Posterior cingulate gyrus (tissue), 11 donors: ENCODE measurements at regions not wholly inside any gene's neighbourhood (a gene's known extent, or its start where the extent isn't known, plus 50 kb on each side); places are given as distances from the start of the nearest gene placed in this dataset.
"Not testable (repeated sequence)": the region's sequence is repeated elsewhere in the genome, so short reads cannot be mapped to it uniquely, and the experiment has no call there.

ENCODE experiments used
- DNase-seq, 10 donors: peaks; one replicate each; pipeline versions ENCODE4 v3.0.0 to v3.0.0-alpha.2; 2020 to 2021; ENCODE audit warnings: mixed read lengths in 3 of 10
- intact Hi-C: fragments of 100-400 bp; cut with DNase I; formaldehyde crosslinking; loops from one replicate; pipeline ENCODE4 v1.15.1; 2023

DNA sequence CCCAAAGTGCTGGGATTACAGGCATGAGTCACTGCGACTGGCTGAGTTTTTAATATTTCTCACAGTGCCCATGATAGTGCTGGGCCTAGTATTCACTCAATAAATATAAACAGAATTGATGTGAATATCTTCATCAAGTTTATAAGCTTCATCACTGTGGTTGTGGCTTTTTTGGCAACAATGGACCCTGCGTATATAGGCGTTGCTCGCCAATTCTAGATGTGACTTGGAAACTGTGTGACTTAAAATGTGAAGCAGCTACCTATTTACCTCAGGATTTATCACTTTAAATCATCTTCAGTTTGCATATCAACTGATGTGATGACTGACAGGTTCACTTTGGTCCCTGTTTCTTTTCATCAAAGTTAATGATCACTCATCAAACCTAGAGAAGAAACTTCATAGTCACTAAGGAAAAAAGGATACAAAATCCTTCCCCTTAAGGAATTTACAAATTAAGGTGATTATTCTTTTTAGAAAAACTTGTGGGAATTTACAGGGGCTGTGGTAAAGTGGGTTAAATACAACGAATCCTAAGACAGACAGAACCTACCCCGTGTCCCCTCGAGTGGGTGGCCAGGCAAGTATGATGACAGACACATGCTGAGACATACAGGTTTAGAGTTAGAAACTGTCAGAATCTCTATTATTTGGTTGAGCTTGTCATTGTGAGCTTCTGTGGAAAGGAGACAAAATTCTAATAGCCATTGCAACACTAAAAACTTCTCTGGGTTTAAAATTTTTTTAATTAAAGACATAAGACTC lies 101.3 kb downstream of the AKAP11 start:
- intact Hi-C loops = no loop called here
- DNase-seq = no peak

DNA sequence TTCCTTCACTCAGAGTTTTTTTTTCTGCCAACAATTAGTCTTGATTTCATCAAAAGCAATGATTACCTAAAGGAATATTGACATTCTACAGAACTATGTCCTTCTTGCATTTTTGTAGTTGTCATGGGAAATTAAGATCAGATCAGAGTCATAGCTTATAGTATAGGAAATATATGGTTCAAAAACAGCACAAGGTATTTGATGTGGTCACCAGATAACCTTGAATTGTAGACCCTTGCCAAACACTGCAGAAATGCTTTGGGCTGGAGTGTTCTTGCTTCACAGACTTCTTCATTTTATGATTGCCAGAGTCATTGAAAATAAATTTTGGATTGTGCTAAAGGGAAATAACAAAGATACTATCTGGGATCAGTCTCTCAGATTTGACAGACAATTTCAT lies 103.7 kb downstream of the AKAP11 start:
- intact Hi-C loops = no loop called here
- no peak for DNase-seq

DNA sequence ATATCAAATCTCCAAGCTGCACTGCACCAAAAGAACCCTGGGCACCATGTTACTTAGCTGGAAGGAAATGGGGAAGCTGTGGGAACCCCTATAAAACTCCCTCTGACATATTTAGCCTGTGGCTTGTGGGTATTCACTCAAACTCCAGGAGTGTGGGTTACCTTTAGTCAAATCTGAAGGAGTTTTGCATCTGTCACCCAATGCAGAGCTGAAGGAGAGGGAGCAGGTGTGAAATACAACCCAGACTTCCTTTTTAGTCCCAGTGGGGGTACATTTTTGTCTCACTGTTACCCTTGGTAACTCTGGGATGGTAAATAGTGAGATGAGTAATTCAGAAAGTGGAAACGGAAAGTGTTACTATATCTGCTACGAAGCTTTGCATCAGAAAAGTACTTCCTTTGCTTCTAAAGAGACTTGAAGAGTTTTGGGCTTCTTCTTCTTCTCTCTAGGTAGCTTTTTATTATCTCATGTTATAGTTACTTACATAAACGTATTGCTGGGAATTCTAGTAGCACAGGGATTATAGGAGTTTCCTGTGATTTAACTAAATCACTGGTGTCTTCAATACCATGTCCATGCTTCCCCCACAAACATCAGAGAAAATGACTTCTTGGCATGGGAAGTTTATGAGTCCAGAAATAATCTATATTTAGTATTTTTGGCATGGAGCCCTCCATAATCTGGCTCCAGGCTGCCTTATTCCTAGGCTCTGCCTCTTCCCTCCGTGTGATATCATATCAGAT lies 105.9 kb downstream of the AKAP11 start:
- DNase-seq = no peak
- intact Hi-C loops = no loop called here

DNA sequence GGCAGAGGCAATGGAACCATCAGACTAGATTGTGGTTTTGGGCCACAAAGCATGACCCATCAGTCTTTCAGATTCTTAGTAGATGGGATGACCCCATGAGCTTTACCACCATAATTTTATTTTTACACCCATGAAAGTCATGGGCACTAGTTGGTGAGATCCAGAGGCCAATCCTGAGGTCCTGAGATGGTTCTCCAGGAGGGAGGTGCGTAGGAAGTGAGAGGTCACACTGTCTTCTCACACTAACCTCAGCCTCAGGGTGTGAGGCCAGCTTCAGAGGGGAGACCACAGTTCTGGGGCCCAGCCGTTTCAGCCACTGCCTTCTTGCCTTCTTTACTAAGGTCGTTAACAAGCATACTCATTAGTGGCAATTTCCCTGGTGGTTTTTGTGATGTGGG lies 106.4 kb downstream of the AKAP11 start:
- no peak for DNase-seq
- intact Hi-C loops = no loop called here

DNA sequence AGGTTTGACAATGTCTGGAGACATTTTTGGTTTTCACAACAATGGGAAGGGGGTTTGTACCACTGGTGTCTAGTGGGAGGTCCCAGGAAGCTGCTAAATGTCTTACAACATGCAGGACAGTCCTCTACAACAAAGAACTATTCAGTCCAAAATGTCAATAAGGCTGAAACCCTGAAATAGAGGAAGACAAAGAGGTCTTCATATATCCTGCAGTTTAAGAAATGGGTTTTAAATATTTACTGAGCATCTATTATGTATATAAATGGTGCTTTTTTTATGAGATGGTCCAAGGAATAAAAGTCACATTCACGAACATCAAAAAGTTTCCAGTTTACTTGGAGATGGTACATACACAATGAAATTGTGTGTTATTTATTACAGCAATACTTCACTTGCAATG lies 107.3 kb downstream of the AKAP11 start:
- no peak for DNase-seq
- intact Hi-C loops = no loop called here

DNA sequence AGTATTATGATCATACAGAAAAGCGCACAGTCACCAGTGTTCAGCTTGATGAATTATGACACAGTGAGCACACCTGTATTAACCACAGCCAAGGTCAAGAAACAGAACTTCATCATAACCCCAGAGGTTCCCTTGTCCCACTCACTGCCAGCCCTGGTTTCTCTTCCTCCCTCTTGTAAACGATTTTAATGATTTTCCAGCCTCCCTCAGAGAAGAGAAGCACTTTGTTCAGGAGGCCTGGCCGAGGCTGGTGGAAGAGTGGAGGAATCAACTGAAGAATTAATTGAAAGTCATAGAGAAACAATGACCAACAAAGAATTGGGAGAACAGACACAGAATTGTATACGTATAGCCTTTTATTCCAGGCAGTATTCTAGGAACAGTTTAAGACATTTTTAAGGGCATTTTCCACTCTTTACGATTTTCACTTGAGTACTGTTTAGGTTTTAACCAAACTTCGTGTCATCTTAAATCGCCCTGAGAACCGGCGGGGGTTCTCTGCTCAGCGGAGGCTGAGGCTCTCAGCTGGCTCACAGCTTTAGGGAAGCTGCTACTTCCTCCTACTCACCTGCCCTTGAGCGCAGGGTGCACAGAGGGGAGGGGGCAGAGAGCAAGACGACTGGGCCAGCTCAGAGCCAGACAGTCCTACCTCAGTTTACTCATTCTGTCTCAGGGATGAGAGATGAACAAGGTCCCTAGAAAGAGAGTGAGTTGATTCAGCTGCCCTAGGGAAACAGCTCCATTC lies 108.6 kb downstream of the AKAP11 start:
- intact Hi-C loops = no loop called here
- no peak for DNase-seq

DNA sequence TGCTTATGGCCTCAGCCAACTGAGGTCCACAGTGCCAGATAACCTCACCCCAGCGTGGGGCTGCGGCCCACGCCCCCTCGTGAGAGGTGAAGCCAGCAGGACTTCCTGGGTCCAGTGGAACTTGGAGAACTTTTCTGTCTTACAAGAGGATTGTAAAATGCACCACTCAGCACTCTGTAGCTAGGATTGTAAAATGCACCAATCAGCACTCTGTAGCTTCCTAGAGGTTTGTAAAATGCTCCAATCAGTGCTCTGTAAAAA lies 109.1 kb downstream of the AKAP11 start:
- DNase-seq = no peak
- intact Hi-C loops = no loop called here

DNA sequence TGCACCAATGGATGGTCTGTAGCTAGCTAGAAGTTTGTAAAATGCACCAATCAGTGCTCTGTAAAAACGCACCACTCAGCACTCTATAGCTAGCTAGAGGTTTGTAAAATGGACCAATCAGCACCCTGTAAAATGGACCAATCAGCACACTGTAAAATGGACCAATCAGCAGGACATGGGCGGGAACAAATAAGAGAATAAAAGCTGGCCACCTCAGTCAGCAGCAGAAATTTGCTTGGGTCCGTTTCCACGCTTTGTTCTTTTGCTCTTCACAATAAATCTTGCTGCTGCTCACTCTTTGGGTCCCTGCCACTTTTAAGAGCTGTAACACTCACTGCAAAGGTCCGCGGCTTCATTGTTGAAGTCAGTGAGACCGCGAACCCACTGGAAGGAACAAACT lies 109.5 kb downstream of the AKAP11 start:
- intact Hi-C loops, DNase-seq: not testable (repeated sequence)

DNA sequence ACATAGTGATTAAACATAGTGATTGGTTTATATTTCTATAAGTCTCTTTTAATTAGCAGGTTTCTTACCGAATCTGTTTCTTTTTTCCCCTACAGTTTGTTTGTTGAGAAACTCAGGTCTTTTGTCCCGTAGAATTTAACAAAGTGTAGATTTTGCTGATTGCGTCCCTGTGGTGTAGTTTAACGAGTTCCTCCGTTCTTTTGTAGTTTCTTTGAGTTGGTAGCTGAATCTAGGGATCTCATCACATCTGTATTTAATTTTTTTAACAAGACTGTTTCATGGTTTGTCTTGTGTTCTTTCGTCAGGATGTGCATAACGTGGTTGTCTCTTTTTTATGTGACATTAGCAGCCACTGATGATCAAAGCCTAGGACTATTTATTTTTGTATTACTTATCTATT lies 111.1 kb downstream of the AKAP11 start:
- intact Hi-C loops = no loop called here
- no peak for DNase-seq

DNA sequence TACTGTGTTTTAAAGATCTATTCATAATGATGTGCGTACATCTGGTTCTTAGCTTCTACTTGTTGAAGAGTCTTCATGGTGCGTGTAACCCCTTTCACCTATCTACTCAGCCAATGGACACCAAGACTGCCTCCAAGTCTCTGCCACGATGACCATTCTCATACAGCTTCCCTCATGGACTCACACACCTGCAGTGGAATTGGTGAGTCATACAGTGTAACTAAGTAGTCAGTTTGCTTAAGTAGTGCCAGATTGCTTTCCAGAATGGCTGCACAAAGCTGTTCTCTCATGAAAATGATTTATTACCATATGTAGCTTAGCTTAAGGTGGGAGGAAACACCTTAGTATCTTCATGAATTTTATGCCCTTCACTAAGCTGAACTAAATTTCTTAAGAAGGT lies 112.3 kb downstream of the AKAP11 start:
- intact Hi-C loops = no loop called here
- DNase-seq = no peak

DNA sequence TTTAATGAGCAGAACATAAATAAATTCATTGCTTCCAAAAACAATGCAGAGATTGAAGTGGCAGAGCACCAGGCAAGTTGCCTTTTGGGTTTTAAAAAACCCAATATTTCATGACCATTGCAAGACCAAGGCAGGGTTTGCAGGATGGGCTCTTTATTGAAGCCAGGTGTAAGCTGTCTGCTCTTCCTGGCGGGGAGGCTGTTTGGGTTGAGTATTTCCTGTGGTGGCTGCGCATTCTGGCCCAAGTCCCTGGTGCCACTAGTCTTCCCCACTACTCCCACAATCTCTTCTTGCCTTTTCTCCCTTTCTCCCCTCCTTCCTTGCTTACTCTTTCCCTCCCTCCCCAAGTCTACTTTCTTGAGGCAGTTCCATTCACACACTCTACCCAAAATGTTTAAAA lies 116.4 kb downstream of the AKAP11 start:
- DNase-seq = no peak
- intact Hi-C loops = no loop called here

DNA sequence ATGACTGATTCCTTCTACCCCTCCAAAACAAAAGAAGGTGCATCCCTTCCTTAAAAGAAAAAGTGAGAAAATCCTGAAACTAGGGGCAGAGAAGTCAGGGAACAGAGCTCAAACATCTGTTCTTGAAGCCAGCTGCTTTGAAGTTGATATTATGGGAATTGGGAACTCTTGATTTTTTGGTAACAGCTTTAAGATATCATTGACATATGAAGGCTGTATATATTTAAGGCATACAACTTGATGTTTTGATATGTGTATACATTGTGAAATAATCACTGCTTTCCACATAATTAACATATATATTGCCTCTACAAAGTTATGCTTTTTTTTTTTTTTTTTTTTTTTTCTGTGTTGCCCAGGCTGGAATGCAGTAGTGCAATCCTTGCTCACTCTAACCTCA lies 117.1 kb downstream of the AKAP11 start:
- DNase-seq = no peak
- intact Hi-C loops = no loop called here

DNA sequence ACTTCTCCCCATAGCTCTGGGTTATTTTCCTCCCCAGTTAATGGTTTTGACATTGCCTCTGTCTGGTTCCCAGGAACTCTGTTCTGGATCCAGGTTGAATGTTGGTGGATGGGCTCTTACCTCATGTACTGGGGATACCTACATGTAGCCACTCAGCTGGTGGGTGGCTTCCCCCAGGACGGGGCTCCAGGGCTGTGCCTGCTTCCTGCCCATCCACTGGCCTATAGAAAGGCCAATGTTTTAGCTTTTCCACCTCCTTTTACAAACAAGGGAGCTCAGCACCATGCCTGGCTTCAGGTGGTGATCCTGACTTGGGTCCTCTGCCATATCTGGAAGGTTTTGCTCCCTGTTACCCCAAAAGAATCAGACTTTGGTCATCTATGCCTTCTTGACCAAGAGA lies 120.2 kb downstream of the AKAP11 start:
- intact Hi-C loops = no loop called here
- DNase-seq = no peak

DNA sequence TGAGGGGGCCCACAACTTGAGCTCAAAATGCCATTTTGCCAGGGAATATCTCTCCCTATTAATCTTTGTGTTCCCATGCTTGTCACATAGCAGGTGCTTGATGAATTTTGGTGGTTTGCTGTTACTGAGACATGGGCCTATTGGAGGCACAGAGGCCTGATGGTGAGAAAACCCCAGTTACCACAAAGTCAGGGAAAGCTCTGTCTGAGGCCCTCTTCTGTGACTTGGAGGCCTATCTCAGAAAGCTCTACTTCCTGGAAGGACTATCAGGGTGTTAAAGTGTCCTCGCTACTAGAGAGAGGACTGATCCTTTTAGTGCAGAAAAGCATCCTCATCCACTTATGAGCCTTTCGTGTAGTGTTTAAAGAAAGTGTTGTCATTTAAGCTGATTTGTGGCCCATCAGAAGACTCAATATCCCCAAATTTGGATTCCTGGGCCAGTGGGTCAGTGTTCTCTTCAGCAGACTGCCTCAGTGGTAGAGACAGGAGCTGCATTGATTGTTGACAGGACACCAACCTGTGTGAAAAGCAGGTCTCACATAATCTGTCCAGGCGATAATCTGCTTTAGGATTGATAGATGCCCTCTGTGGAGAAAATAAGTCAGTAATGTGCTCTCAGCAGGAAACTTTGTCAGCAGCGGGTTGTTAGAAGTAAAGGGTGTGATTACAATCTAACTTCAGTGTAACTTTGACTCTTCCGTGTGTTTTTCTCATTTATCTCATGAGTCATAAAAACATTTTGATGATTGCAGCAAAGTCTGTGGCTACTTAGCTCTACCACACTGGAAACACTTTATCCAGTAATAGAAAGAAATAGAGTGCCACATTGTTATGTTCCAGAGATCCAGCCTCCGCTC lies 121.0 kb downstream of the AKAP11 start:
- intact Hi-C loops = no loop called here
- DNase-seq = no peak

DNA sequence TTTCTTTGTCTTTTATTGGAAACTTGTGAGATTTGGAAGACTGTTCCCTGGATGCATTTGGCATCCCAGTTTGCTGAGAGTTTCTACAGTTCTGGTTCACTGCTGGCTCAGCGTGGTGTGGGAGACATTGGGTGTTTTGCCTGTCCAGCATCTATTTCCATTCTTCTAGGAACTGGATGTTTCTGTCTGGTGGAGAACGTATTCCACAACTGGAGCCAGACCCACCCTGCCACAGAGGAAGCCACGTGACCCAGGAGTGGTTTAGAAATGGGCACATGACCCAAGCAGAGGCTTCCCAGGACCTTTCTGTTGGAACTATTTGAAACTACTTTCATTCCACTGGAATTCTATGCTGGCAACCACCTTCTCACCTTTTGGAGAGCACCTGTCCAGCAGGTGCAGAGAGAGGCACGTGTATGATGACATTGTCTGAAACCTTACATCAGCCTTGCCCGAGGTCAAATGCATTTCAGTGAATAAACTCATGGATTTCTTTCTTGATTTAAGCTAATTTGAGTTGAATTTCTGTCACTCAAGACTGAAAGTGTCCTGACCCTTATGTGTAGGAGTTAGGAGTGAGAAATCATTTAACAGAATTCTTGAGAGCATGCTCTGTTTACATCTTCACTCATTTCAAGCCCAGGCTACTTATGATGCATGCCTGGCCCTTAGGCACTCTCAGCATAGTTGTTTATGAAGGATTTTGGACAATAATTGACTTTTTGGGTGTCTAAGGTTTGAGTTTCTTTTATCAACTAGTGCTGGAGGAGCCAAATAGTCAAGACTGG lies 121.8 kb downstream of the AKAP11 start:
- peak in 1 of 10 donors; percentile 8 for DNase-seq
- intact Hi-C loops = no loop called here

DNA sequence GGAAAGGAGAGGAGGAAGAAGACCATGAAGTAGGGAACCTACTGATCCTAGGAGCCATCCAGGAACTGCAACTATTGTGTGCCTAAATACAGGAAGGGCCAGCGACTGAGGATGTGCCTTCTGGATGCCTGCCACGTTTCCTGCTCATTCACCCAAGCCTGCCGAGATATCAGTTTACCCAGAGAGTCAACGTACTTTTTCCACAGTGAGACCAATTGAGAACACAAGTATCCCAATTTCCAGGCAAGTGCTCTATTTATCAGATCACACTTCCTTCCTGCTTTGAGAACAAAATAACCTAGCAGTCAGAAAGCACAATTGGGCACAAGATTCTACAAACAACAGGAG lies 122.4 kb downstream of the AKAP11 start:
- intact Hi-C loops = no loop called here
- no peak for DNase-seq

DNA sequence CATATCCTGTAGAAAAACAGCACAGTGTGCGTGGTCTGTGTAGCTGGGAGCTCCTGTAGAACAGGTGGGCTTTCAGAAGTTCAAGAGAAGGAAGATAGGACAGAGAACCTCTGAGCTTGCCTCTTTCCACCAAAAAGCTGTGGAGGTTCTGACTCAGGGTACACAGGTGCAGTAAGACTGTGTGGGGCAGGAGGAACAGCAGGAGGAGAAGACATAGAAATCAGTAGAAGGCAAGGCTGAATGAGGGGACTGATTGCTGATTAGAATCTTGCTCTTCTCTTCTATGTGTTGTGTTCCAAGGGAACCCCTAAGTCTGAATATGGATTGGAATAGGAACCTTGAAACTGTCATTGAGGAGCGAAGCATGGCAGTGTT lies 122.7 kb downstream of the AKAP11 start:
- intact Hi-C loops = no loop called here
- no peak for DNase-seq

DNA sequence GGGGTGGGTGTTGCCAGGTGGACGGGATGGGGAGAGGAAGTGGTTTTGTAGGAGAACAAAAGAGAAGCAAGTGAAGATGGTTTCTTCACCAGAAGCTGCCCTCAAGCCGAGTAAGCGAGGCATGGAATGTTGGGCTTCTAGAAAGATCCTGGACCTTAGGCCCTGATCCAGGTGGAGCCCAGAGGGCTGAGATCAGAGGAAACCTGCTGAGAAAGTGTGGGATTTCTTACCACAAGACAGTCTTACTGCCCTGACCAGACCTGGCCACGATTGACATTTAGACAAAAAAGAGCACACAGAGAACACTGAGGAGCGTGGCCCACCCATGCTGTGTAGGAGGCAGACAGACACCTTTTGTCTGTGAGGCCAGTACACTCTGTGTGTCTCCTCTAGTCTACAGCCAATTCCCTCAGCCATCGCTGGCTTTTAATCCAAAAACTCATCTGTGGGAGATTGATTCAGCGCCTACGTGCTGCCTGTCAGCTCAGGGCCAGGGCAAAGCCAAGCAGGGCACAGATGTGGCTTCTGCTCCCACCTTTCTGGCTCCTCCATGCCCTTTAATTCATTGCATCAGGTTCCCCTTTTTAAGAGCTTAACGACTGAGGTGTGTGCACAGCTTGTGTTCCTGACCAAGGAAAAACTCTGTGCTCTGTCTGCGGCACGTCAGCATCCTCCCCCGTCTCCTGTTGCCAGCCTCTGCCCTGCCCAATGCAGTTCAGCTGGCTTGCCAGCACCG lies 123.3 kb downstream of the AKAP11 start:
- no peak for DNase-seq

DNA sequence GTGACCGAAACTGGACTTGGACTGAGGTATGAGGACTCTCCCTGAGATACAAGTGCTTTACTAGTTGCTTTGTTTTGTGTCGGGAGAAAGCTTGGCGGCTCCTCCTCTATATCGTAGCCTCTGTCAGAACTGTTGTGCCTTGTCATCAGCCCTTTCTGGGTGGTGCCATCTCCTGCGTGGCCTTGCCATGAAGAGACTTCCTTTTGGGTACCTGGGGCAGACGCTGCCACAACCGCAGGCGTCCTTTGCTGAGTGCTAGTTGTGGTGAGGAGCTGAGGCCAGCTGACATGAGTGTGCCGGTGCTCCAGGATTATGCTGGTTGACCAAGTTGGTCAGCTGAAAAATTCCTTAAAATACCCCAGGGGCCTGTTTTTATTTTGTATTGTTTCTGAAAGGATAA lies 124.5 kb downstream of the AKAP11 start:
- no peak for DNase-seq
- intact Hi-C loops = no loop called here

More for the DNA sequence above, 123.3 kb downstream of the AKAP11 start:
- intact Hi-C loops = no loop called here
